ENCODE measurements at regions not wholly inside any gene's neighbourhood (a gene's known extent, or its start where the extent isn't known, plus 50 kb on each side); places are given as distances from the start of the nearest gene placed in this dataset.

DNA sequence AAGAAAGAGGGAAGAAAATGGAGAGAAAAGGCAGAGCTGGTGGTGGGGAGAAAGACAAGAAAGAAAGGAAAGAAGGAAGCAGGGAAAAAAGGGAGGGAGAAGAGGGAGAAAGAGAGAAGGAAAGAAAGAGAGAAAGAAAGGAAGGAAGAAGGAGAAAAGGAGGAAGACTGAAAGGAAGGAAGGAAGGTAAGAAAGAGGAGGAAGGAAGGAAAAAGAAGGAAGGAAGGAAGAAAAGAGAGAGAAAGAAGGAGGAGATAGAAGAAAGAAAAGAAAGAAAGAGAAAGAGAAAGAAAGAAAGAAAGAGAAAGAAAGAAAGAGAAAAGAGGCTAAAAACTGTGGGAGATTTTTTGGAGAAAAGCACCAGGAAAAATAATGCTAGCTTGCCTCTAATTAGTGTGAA lies 561.4 kb upstream of the GOT2 start:
- H3K27ac ChIP-seq = no peak overlapping the region
- no peaks in the 10 kb centered on the region for H3K27me3 ChIP-seq
- no peaks in the 10 kb centered on the region for H3K4me1 ChIP-seq
- H3K4me3 ChIP-seq = no peak overlapping the region
- H3K9me3 ChIP-seq = no peaks in the 10 kb centered on the region
- H3K36me3 ChIP-seq = no peaks in the 10 kb centered on the region
- no peak for TF ChIP-seq POLR2AphosphoS5 (IDR thresholded peaks at IDR 0.05)
- no peak for TF ChIP-seq POLR2A (IDR thresholded peaks at IDR 0.05)
- no peak for TF ChIP-seq CTCF (IDR thresholded peaks at IDR 0.05)
- DNase-seq (ENCODE audit: low spot score in 2 of 2) = no peak

DNA sequence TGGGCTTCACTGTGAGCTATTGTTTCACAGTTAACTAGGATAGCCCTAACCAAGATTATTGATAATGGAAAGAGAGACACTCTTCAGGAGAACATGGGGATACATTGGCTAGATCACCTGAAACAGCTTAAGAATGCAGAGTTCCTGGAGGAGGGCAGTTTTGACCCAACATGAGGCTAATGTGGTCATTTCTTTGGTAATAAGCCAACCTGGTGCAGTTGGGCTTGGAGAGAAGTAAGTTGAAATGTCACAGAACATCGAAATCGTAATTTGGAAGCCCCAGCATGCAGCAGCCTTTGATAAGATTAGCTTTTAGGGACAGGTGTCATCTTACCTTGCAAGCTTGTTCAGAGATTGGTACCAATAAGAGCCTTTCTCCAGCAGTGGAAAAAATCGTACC lies 556.6 kb upstream of the GOT2 start:
- TF ChIP-seq POLR2A (IDR thresholded peaks at IDR 0.05) (no peak), CTCF (IDR thresholded peaks at IDR 0.05) (no peak)
- H3K36me3 ChIP-seq = no peaks in the 10 kb centered on the region
- no peaks in the 10 kb centered on the region for H3K27me3 ChIP-seq
- H3K27ac ChIP-seq = no peak overlapping the region
- H3K4me1 ChIP-seq = no peaks in the 10 kb centered on the region
- H3K4me3 ChIP-seq = no peak overlapping the region
- no peak for DNase-seq (ENCODE audit: low spot score in 2 of 2)
- 97% methylated on average over 3 of the region's 3 CpGs for WGBS
- H3K9me3 ChIP-seq = no peaks in the 10 kb centered on the region

- Histone ChIP-seq H3K9me3 (no peaks in the 10 kb centered on the region), H3K27ac (no peak overlapping the region), H3K4me1 (no peaks in the 10 kb centered on the region), H3K36me3 (no peaks in the 10 kb centered on the region), H3K27me3 (no peaks in the 10 kb centered on the region), H3K4me3 (no peak overlapping the region)
- 70% methylated on average over 3 of the region's 3 CpGs for WGBS
- no peak for DNase-seq (ENCODE audit: low spot score in 2 of 2)
- TF ChIP-seq CTCF (IDR thresholded peaks at IDR 0.05) (no peak), POLR2A (IDR thresholded peaks at IDR 0.05) (no peak), POLR2AphosphoS5 (IDR thresholded peaks at IDR 0.05) (no peak), EP300 (IDR thresholded peaks at IDR 0.05) (no peak)
These were observed 555.0 kb upstream of the GOT2 start for GRCh38 chr16:59289151-59289550.

DNA sequence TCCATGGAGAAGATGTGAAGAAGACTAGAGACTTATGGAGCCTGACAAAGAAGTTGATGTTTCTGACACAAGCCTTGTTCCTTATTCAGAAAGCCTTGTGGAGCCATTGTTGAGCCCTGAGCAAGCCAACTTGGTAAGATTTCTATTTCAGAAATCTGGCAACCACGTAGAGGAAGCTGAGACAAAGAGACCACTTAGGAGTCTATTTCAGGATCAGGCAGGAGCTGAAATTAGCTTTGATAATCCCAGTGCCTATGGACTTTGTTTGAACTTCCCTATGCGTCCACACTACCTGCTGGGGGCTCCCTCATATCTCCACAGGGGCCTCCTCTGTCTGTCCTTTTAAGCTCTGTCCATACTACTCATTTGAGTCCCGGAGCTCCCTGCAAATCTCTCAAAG lies 540.0 kb upstream of the GOT2 start:
- no peaks in the 10 kb centered on the region for H3K4me1 ChIP-seq
- DNase-seq (ENCODE audit: low spot score in 2 of 2) = no peak
- no peaks in the 10 kb centered on the region for H3K9me3 ChIP-seq
- TF ChIP-seq CTCF (IDR thresholded peaks at IDR 0.05) (no peak), POLR2A (IDR thresholded peaks at IDR 0.05) (no peak), EP300 (IDR thresholded peaks at IDR 0.05) (no peak), POLR2AphosphoS5 (IDR thresholded peaks at IDR 0.05) (no peak)
- H3K27ac ChIP-seq = no peak overlapping the region
- WGBS = 45% methylated on average over 3 of the region's 3 CpGs
- H3K27me3 ChIP-seq = no peaks in the 10 kb centered on the region
- H3K36me3 ChIP-seq = no peaks in the 10 kb centered on the region
- no peak overlapping the region for H3K4me3 ChIP-seq

- Histone ChIP-seq H3K9me3 (no peaks in the 10 kb centered on the region), H3K27ac (no peak overlapping the region), H3K4me3 (no peak overlapping the region), H3K4me1 (no peaks in the 10 kb centered on the region), H3K36me3 (no peaks in the 10 kb centered on the region), H3K27me3 (no peaks in the 10 kb centered on the region)
- WGBS = 87% methylated on average over 4 of the region's 4 CpGs
- no peak for DNase-seq (ENCODE audit: low spot score in 2 of 2)
- TF ChIP-seq EP300 (IDR thresholded peaks at IDR 0.05) (no peak), POLR2A (IDR thresholded peaks at IDR 0.05) (no peak), CTCF (IDR thresholded peaks at IDR 0.05) (no peak), POLR2AphosphoS5 (IDR thresholded peaks at IDR 0.05) (no peak)
These were observed 529.8 kb upstream of the GOT2 start for GRCh38 chr16:59263955-59264354.
